ENCODE measurements at regions not wholly inside any gene's neighbourhood (a gene's known extent, or its start where the extent isn't known, plus 50 kb on each side); places are given as distances from the start of the nearest gene placed in this dataset.

DNA sequence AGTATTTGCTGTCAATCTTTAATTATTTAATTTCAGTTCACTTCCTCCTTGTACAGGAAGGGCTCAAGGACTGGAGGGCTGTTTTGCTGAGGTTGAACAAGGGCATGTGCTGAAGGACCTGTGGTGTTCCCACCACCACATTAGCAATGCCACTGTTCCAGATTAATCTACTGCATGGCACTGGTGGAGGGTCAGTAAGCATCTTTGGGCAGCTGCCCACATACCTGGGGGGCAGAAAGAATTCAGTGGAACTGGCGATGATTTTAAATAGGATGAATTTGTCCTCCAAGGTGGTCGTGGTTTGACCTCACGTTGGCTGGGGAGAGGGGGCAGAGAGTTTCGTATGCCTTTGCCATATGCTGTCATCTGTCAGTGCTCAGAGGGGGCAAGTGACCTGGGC lies 244.8 kb downstream of the TLE3 start:
- no peak for TF ChIP-seq POLR2A (IDR thresholded peaks at IDR 0.05)
- TF ChIP-seq, protein P1, sequence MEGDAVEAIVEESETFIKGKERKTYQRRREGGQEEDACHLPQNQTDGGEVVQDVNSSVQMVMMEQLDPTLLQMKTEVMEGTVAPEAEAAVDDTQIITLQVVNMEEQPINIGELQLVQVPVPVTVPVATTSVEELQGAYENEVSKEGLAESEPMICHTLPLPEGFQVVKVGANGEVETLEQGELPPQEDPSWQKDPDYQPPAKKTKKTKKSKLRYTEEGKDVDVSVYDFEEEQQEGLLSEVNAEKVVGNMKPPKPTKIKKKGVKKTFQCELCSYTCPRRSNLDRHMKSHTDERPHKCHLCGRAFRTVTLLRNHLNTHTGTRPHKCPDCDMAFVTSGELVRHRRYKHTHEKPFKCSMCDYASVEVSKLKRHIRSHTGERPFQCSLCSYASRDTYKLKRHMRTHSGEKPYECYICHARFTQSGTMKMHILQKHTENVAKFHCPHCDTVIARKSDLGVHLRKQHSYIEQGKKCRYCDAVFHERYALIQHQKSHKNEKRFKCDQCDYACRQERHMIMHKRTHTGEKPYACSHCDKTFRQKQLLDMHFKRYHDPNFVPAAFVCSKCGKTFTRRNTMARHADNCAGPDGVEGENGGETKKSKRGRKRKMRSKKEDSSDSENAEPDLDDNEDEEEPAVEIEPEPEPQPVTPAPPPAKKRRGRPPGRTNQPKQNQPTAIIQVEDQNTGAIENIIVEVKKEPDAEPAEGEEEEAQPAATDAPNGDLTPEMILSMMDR (IDR thresholded peaks at IDR 0.05): no peak
